HS-27A (cell line): ENCODE measurements at regions not wholly inside any gene's neighbourhood (a gene's known extent, or its start where the extent isn't known, plus 50 kb on each side); places are given as distances from the start of the nearest gene placed in this dataset.
A peak's percentile ranks its signal among the peaks of the same experiment; 100 is the strongest.
"Not testable (repeated sequence)": the region's sequence is repeated elsewhere in the genome, so short reads cannot be mapped to it uniquely, and the experiment has no call there.

Experiments
- DNase-seq: peaks from one replicate; pipeline ENCODE4 v3.0.0-alpha.2; 2012; ENCODE audit warnings: low read depth, missing footprints

DNA sequence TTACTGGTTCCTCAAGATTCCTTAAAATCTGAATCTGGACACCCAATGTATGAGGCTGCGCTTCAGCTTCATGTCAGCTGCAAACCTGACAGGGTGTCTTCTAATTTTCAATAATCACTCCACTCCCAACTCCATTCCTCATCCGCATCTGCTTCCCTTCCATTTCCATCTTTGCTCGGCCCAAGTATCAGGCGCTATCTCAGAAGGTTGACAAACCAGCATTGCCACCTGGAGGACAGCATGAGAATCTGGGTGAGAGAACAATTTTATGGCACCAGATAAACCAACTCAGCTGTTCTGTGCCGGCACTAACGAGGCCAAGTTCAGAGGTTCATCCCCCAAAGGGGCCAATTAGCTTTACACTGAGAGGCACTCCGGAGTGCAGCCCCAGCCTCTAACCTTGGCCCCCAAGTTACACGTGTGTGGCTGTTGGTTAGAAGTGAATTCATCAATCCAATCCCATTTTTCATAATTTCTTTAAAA is 79.1 kb upstream of the LMO2 start:
- DNase-seq = peak; percentile 17

DNA sequence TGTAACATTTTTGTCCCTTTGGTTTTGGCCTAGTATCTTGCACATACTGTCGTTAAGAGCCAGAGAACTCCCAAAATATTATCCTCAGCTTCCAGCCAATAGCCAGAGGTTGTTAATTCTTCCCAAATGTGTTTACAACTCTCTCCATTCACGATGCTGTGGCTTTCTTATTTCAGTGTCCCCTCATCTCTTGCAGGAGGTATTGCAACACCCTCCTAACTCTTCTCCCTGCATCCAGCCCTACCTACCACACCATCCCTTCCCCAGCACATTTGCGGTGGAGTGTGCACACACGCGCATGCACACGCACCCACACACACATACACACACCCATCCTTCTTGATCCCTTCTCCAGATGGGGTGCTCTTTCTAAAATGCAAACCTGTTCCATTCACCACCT is 75.6 kb upstream of the LMO2 start:
- no peak for DNase-seq

DNA sequence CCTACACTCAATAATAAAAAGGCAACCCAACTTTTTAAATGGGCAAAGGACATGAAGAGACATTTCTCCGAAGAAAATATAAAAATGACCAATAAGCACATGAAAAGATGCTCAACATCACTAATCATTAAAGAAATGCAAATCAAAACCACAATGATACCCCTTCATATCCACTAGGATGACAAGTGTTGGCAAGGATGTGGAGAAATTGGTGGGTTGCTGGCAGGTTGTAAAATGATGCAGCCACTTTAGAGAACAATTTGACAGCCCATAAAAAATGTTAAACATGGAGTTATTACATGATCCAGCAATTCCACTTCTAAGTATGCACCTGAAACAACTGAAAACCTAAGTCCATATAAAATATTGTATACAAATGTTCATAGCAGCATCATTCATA is 73.2 kb upstream of the LMO2 start:
- no peak for DNase-seq

DNA sequence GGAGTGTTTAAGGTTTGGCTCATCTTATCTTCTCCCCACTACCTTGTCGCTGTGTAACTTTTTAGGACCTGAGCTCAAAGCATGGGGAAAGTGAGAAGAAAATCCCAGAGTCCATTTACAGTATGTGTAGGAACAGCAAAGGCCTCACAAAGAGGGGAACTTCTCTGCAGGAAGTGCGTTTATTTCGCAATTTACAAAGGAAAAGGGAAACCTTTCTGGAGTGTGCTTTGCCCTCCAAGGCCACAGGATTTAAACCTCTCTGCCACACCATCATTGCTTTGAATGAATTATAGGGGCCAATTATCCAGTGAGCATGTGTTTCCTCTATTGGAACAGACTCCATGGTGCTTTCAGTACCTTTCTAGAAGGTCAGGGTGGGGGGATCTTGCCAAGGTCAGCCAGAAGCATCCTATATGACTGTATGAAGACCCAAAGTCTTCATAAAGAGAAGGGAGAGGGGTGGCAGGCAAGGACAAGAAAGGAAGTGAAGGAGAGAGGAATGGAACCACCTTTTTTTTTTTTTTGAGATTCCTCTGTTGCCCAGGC is 68.1 kb upstream of the LMO2 start:
- no peak for DNase-seq

DNA sequence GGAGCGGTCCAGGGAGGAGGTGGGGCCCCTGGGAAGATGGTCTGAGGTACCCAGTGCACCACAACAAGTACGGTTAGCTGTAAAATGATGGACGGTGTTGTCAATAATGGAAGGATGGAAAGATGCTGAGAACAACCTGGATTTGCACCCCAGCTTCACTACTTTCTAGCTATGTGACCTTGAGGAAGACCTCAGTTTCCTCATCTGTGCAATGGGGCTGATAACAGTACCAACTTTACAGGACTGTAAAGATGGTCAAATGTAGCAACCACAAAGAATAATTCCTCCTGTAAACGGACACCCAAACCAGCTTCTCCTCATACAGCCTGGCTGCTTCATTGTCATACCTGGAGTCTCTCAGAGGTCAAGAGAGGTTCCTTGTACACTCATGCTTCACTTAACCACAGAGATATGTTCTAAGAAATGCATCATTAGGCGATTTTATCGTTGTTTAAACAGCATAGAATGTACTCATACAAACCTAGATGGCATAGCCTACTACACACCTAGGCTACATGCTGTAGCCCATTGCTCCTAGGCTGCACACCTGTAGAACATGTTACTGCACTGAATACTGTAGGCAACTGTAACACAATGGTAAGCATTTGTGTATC is 65.5 kb upstream of the LMO2 start:
- no peak for DNase-seq

DNA sequence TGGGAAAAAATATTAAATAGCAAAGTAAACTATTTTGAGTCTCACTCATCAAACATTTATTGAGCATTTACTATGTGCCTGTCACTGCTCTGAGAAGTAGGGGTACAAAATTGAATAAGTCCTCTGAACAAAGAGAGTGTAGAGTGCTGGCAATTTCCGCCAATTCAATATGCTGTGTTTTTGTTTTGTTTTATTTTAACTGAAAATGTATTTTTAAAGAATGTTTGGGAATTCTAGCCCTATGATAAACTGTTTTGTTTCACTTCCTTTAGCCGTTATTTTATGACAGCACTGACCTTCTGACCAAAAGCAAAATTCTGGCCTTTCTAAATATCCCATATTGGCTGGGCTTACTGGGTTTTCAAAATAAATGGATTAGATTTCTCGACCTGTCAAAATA is 64.7 kb upstream of the LMO2 start:
- DNase-seq = no peak

DNA sequence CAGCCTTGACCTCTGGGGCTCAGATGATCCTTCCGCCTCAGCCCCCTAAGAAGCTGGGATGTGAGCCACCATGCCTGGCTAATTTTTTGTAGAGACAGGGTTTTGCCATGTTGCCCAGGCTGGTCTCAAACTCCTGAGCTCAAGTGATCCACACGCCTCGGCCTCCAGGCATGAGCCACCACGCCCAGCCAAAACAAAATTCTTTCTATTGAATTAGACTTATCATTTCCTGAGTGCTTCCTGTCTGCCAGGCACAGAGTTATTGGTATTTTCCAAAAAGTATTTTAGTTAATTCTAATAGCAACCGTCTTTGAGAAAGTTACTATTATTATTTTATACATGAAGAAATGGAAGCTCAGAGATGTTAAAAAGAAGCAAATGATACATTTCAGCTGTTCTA is 61.4 kb upstream of the LMO2 start:
- DNase-seq = no peak

DNA sequence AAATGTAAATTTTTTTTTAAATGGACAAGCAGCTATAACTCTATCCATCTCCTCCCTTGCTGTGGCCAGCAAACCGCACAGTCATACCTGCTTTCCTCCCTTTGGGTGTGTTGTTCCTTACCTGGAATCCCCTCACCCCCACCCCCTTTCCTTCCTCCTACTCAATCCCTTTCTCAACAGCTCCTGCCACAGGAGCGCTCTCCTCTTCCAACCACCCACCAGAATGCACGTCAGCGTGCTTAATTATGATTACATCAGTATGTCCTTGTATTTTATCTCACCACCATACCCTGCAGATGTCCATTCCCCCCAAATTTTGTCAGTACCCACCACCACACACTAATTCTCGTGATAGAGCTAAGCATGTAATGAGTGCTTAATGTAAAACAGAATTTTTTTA is 60.9 kb upstream of the LMO2 start:
- no peak for DNase-seq

DNA sequence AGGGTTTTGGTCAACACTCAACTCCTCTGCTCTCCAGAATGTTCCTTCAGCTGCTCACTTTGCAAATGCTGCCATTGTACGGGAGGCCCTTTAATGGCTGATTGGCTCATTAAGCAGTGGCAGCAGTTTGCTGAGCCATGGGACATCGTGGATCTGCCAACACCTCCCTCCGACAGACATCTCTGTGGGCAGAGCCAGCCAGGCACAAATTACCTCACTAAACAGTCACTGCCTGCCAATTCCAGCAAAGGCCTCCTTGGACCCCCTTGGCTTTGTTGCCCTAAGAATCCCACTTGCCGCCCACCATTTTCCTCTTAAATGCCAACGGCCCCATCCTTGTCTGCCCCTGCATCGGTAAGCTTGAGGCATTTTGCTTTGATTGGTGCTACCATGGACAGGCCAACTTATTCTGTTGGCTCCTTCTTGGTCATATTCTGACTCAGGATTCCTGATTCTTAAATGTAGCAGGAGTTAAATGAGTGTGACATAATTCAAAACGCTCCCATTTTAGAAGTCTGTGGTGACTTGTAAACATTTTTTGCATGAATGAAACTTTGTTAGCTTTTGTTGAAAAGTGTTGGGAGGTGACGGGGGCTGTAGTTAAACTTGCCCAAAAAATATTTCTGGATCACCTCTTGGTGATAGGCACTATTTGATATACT is 57.5 kb upstream of the LMO2 start:
- DNase-seq = no peak

DNA sequence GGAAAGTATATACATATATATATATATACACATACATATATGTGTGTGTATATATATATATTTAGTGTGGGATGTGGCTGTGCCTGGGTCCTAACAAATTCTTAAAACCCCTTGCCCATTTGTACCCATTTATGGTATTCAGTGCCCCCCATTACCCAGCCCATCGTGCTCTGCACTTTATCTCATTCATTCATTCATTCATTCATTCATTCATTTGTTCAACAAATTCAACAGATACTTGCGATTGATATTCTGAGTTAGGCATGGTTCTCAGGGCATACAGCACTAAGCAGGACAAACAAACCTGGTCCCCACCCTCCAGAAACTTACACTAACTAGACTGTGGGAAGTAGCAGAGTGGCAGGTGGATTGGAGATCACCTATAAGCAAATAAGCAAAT is 56.6 kb upstream of the LMO2 start:
- DNase-seq = no peak

DNA sequence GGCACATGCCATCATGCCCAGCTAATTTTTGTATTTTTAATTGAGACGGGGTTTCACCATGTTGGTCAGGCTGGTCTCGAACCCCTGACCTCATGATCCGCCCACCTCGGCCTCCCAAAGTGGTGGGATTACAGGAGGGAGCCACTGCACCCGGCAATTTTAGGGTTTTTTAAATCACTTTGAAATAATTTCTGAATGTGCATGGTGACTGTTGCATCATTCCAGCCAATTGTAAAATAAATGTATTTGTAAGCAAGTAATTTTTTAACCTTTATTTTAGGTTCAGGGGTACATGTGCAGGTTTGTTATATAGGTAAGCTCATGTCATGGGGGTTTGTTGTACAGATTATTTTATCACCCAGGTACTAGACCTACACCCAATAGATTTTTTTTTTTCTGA is 56.0 kb upstream of the LMO2 start:
- DNase-seq = not testable (repeated sequence)

DNA sequence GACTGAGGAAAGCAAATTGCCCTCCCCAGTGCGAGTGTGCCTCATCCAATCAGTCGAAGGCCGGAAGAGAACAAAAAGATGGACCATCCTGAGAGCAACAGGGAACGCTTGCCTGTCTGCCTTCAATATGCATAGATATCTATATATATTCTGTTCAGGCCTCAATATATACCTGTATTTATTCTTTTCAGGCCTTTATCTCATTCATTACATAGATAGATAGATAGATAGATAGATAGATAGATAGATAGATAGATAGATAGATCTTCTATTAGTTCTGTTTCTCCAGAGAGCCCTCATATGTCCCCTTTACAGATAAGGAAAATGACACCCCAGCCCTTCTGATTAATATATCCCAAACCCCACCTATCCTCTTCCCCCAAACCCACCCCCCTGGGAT is 55.1 kb upstream of the LMO2 start:
- no peak for DNase-seq

DNA sequence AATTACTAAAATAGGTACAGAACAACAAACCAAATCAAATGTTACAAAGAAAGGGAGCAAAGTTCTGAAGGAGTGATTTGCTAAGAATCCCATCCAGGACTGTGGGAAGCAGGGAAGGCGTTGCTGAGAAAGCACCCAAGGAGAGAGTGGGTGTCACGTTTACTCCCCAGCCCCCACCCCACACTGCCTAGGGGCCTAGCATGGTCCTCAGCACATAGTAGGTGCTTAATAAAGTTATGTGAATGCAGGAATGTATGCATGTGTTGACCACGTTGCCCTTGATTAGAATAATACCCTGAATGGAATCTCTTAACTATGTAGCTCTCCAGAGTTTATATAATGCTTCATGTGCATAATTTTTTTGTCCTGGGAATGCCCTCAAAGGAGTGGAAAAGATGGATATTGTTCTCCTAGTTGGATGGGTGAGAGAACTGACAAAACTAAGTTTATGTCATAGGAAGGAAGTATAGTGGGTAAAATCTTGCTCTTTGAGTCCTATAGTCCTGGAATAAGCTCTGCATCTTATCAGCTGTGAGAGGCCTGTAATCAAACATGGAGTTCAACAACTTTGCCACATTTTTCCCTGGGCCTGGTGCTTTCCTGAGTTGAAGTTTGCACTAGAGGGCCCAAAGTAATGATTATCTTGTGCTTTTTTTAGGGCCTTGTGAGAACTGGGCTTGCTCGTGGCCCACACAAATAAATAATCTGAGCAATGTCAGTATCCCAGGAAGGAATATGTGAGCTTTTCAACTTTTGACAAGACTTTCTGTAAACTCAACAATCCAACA is 53.8 kb upstream of the LMO2 start:
- DNase-seq = no peak

DNA sequence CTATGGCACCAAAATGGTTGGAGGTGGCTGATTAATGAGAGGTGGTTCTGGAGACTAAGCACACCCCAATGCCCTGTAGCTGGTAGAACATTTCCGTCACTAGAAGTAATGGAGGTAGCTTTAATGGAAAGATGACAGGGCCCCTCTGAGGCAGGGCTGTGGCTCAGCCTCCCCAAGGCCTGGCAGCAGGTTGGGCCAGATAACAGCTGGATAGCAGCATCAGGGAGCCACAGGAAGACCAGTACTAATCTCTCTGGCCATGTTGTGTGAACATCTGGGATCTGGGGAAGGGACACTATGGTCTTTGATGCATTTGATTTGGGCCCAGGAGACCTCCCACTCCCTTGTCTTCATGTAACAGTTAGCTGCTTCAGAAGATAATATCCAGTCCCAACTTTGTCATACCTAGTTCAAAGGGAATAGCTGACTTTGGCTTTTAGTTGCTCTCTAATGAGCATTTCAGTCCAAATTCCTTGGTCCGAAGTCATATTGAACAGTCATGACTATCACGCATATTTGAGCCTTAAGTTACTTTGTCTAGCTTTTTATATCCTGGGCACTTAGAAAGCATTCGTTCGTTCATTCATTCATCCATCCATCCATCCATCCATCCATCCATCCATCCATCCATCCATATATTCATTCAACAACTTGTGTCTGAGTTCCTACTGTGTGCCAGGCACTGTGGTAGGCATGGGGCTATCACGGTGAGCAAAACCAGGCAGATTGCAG is 53.0 kb upstream of the LMO2 start:
- DNase-seq = no peak

DNA sequence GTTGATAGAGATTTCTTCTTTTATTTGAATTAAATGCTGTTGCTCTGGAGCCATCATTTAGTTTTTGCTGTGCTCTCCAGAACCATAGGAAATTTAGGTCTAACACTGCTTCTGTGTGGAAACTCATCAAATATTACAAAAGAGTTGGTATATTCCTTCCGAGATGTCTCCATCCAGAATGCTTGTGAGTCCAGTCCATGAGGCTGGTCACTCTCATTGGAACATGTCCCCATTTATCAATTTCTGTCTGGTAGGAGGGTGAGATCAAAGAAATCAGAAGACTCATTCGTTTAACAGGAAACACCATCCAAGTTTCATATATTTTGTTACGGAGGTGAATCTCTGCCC is 52.4 kb upstream of the LMO2 start:
- DNase-seq = no peak

DNA sequence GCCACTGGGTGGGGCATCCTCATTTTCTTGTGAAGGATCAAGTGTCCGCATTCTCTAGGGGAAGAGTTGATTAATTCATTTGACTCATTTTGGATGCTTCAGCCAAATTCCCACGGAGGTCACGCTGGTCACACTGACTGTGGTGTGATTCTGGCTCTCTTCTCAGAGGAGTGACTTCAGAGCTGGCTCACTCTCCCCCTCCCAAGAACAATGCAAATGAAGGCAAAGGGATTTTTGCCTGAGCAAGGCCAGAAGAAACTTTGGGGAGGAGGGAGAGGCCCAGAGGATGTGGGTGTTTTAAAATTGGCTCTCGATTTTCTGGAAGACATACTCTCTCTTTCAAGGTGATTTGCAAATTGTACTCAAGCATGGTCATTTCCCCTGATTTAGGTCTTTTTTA is 51.1 kb upstream of the LMO2 start:
- peak; percentile 61 for DNase-seq

DNA sequence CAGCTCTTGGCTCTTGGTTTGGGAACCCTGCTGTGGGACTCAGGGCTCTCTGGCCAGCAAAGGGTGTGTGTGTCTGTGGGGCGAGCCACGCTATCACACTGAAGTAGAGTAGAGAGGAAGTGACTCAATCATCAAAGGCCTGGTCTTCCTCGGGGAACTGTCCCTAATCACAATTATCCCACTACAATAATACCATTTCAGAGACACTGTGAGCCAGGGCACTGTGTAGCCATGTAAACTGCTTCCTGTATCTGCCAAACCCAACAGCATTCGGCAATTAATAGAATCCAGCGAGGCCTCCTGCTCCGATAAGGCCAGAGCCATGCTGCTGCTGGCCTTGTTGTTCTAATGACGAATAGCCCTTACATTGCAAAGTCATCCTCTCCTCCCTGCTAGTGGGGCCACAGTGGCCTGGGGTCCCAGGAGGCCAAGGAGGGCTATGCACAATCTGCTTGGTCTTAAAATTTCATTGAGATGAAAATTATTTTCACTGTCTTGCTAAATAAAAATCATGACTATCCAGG is 49.8 kb upstream of the LMO2 start:
- peak; percentile 22 for DNase-seq
